ENCODE measurements at regions not wholly inside any gene's neighbourhood (a gene's known extent, or its start where the extent isn't known, plus 50 kb on each side); places are given as distances from the start of the nearest gene placed in this dataset.

- TF ChIP-seq ZNF274 (IDR thresholded peaks at IDR 0.05; ENCODE audit: low read depth, low read length) (no peak), YY1 (IDR thresholded peaks at IDR 0.05; ENCODE audit: insufficient read depth, insufficient read length) (no peak)
These were observed 168.8 kb upstream of the POC5 start for GRCh38 chr5:75885849-75886596.
